ENCODE measurements at regions not wholly inside any gene's neighbourhood (a gene's known extent, or its start where the extent isn't known, plus 50 kb on each side); places are given as distances from the start of the nearest gene placed in this dataset.

- DNase-seq = no peak
- intact Hi-C loops (cut with DNase I) = no loop called here
Observed at GRCh38 chr1:4984841-4985240, 330.4 kb downstream of the AJAP1 start.

- intact Hi-C loops (cut with DNase I) = no loop called here
- peak in 1 of 42 donors; percentile 12 for DNase-seq
Observed at GRCh38 chr1:4980211-4980610, 325.8 kb downstream of the AJAP1 start.

DNA sequence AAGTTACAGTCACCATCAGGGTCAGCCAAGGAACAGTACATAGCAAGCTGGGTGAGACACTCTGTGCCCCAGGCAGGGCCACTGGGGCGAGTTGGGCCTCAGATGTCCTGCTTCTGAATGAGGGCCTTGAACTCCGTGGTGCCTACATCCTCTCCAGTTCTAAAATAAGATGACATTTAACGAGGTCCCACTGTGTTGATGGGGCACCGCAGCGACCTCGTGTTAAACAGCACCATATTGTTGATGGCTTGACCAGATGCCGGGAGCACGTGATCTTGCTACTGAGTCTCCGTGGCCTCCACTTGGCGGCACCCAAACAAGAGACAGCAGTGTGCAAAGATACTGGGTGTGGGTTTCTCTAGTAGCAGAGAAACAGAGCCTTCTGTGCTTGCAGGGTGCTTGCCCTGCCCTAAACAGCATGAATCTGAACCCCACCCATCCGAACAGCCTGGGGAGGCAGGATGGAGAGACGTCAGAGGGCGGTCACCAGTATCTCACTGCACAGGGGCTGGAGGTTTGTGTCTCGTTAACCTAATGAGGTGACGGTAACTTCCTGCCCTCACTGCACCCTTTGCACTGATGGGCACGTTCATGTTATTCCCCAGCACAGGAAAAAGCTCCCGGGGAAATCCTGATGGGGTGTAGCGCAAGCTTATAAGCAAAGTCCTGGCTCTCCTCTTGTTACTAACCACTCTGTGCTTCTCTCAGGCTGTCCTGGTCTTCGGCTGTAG, 324.4 kb downstream of the AJAP1 start:
- intact Hi-C loops (cut with DNase I) = no loop called here
- DNase-seq = peak in 5 of 42 donors; percentile 2 to 35 (median 19)

DNA sequence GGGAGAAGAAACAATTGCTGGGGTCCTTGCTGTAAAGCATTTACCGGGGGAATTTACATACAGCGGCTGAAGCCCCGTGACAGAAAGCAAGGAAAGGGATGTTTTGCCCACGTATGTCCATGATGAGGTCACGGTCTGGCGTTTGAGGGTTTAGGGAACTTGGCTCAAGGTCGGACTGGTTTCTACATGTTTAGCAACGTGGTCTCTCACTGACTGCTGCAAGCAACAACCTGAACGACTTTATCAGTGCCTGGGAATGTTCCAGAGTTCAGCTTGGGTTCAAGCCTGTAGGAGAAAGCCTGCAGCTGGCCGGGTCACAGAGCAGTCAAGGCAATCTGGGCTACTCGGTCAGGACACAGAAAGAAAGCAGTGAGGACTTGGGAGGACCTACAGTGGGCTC, 323.3 kb downstream of the AJAP1 start:
- intact Hi-C loops (cut with DNase I) = no loop called here
- DNase-seq = no peak

- intact Hi-C loops (cut with DNase I) = no loop called here
Observed at GRCh38 chr1:4976859-4977440, 322.5 kb downstream of the AJAP1 start.

DNA sequence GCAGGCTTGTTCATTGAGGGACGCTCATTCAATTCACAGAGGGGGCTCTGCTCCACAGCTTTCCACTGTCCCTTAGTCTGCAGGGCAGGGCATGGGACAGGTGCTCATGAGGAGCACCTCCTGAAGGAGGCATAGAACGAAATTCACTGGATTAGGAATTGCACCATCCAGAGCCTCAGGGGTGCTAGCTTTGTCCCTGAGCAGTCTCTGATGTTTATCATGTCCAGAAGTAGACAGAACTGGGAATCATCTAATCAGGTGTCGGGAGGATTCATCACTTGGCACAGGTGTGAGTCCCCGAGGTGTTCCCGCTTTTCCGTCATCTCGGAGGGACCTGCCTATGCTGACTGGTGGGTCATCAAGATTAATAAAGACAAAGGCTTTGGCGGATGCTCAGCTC, 321.4 kb downstream of the AJAP1 start:
- intact Hi-C loops (cut with DNase I) = no loop called here
- DNase-seq = no peak

More at GRCh38 chr1:4976859-4977440, 322.5 kb downstream of the AJAP1 start:
- peak in 1 of 42 donors; percentile 32 for DNase-seq

GRCh38 chr1:4974981-4975685, 320.7 kb downstream of the AJAP1 start:
- DNase-seq = no peak
- intact Hi-C loops (cut with DNase I) = no loop called here

- DNase-seq = no peak
- intact Hi-C loops (cut with DNase I) = no loop called here
Observed at GRCh38 chr1:4973341-4973740, 318.9 kb downstream of the AJAP1 start.

DNA sequence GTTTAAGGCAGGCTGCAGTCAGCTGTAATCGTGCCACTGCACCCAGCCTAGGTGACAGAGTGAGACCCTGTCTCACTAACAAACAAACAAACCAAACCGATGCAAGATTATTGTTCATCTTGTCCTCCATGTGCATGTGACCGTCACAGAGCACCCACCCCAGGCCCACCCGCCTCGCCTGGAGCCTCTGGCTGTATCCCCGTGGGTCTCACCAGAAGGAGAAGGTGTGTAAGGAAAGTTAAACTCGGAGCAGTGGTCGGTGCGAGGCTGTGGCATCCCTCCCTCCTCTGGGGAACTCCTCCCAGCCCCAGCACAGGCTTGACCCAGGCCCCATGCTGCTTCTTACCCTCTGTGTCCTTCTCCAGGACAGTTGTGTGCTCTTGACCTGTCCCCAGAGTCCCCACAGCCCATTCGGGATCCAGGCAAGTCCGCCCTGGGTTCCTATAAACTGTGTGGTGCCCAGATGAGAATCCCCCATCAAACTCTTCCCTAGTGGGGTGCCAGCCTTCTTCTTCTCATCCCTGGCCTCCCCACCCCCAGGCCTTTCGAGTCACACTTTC, 318.4 kb downstream of the AJAP1 start:
- intact Hi-C loops (cut with DNase I) = no loop called here

GRCh38 chr1:4971666-4972065, 317.3 kb downstream of the AJAP1 start:
- DNase-seq = no peak

More for the DNA sequence above, 318.4 kb downstream of the AJAP1 start:
- DNase-seq = no peak

DNA sequence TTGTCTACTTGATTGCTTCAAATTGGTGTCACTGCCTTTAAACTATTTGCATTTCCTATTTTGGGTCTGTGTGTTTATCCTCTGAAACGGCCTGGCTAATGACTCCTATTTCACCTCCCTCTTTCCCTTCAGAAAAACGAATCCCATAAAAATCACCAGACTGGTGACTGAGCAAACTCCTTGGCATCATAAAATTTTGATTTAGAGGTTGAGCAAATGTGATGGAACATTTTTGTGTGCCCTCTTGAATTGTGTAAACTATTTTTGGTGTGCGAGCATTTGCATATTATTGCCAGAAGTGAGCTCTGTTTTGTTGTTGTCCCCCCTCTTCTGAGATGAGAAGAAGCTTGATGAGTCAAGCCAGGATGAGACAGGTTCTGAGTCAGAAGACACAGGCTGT, 316.1 kb downstream of the AJAP1 start:
- peak in 1 of 42 donors; percentile 28 for DNase-seq
- intact Hi-C loops (cut with DNase I) = no loop called here

More at GRCh38 chr1:4971666-4972065, 317.3 kb downstream of the AJAP1 start:
- intact Hi-C loops (cut with DNase I) = no loop called here

DNA sequence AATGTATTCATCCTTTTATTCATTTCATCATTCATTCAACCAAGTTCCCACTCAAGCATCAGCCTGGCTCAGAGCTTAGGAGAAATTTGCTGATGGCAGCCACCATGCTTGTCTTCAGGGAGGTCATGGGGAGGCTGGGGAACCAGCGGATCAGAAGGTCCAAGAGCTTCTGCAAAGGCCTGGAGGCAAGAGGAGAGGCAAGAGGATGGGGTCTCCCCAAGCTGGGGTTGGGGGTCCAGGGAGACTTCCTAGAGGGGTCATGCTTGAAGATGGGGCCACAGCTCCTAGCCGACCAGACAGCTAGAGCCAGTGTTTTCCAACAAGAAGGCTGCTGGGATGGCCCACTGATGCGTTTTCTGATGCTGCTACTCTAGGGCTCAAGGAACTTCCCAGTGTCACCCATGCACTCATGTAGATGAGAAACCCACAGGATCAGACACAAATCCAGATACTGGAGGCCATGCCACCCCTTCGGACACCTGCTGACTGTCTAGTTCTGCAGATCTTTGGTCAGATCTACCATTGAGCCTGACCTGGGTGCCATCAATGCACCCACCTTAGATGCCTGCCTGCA, 315.2 kb downstream of the AJAP1 start:
- intact Hi-C loops (cut with DNase I) = no loop called here
- DNase-seq = peak in 1 of 42 donors; percentile 12

DNA sequence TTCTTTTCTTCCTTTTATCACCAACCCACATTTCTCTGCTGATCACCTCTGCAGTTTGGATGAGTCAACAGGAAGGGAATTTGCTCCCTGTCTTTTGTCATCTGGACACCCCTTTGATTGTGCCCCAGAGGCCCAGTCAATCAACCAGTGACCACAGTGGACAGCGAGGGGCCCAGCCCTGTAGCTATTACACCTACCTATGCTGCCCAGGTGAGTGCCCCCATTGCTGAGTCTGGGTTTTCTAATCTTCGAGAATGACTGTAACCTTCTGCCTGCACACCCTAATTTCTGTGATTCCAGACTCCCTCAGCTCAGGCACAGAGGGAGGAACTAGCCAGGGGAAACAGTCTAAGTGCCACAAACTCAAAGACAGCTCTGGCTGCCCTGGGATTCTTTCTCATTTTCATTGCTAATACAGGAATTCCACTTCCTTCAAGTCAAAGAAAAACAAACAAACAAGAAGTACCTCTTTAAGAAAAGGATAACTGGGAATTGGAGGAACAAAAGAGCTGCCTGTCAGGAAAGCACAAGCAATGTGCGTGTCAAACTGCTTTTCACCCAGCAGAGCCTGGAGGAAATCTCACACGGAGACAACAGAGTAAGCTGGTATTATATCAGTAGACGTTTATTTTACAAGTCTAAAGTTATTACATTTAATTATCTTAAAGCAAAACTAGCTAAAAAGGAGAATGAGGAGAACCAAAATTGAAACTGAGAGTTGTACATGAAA, 311.1 kb downstream of the AJAP1 start:
- intact Hi-C loops (cut with DNase I) = no loop called here
- no peak for DNase-seq

DNA sequence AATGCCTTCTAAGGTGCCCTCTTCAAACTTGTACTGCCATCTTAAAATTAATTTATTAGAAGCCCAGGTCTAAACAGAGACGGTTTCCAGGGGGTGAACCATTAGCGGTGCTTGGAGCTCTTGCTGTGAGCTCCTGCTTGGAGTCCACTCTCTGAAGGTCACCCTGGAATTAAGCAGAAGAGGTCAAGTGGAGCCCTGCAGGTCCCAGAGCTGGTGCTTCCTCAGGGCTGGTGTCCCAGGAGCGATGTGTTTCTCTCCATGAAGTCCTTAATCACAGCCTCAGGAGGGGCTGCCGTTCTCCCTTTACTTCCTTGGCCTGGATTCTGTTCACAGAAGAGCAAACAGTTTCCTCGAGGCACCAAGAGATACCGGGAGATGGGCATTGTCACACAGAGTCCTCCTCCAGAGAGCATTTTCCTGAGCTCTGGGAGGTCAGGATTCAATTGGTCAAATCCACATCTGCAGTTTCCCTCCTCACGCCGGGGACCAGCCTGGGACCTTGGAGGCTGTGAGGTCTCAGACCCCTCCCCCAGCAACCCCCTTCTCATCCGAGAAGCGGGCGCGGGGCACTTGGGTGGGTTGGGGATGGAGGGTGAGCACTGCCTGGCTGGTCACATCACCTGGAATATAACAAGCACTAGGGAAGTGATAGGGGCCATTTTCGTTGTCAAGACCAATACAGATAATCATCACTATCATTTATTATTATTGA, 310.4 kb downstream of the AJAP1 start:
- no peak for DNase-seq
- intact Hi-C loops (cut with DNase I) = no loop called here

GRCh38 chr1:4963251-4963650, 308.8 kb downstream of the AJAP1 start:
- no peak for DNase-seq
- intact Hi-C loops (cut with DNase I) = no loop called here

GRCh38 chr1:4962836-4963235, 308.4 kb downstream of the AJAP1 start:
- intact Hi-C loops (cut with DNase I) = no loop called here
- no peak for DNase-seq

- intact Hi-C loops (cut with DNase I) = no loop called here
- DNase-seq = no peak
Observed at GRCh38 chr1:4961935-4962645, 307.7 kb downstream of the AJAP1 start.
